ENCODE measurements at regions not wholly inside any gene's neighbourhood (a gene's known extent, or its start where the extent isn't known, plus 50 kb on each side); places are given as distances from the start of the nearest gene placed in this dataset.

- H3K4me1 ChIP-seq: no peaks in the 10 kb centered on the region
- H3K36me3 ChIP-seq: no peaks in the 10 kb centered on the region
- intact Hi-C loops (cut with DNase I; ENCODE audit: low total_unique reads): no loop called here
Observed at GRCh38 chr2:145041706-145042105, 521.8 kb upstream of the ZEB2 start.

GRCh38 chr2:145040433-145040832 lies 520.5 kb upstream of the ZEB2 start:
- no peak overlapping the region for H3K4me3 ChIP-seq
- no peak for DNase-seq
- intact Hi-C loops (cut with DNase I; ENCODE audit: low total_unique reads): no loop called here
- no peaks in the 10 kb centered on the region for H3K27me3 ChIP-seq
- H3K27ac ChIP-seq: no peak overlapping the region
- TF ChIP-seq POLR2A (IDR thresholded peaks at IDR 0.05) (no peak), CTCF (IDR thresholded peaks at IDR 0.05) (no peak)
- no peaks in the 10 kb centered on the region for H3K36me3 ChIP-seq
- no peaks in the 10 kb centered on the region for H3K9me3 ChIP-seq
- no peaks in the 10 kb centered on the region for H3K4me1 ChIP-seq

More at GRCh38 chr2:145041706-145042105, 521.8 kb upstream of the ZEB2 start:
- Histone ChIP-seq H3K4me3 (no peak overlapping the region), H3K27ac (no peak overlapping the region), H3K27me3 (no peaks in the 10 kb centered on the region), H3K9me3 (no peaks in the 10 kb centered on the region)
- TF ChIP-seq CTCF (IDR thresholded peaks at IDR 0.05): no peak
- TF ChIP-seq POLR2A (IDR thresholded peaks at IDR 0.05): no peak
- no peak for DNase-seq

DNA sequence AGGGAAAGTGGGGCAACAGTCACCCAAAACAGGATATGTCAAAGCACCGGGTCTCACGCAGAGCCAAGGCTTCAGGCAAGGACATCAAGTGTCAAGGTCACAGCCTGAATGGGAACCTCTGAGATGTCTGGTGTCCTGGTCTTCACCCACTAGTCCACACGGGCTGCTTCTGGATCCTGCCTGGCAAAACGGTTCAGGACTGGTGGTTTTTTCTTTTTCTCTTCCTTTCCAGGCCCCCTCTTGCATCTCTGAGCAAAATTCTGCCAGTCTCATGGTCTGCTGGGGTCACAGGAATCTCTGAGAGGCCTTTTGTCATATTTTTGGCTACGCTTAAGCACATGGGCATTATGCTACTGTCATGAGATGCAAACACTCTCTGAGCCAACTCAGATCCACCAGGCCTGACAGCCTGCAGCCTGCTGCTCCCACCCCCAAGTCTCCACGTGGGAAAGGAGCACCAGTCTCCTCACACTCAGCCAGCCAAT lies 518.2 kb upstream of the ZEB2 start:
- Histone ChIP-seq H3K27ac (peak overlapping the region; percentile 23 to 46), H3K27me3 (no peaks in the 10 kb centered on the region), H3K36me3 (no peaks in the 10 kb centered on the region), H3K4me3 (no peak overlapping the region), H3K9me3 (no peaks in the 10 kb centered on the region), H3K4me1 (no peaks in the 10 kb centered on the region)
- intact Hi-C loops (cut with DNase I; ENCODE audit: low total_unique reads): no loop called here
- TF ChIP-seq CTCF (IDR thresholded peaks at IDR 0.05) (no peak), POLR2A (IDR thresholded peaks at IDR 0.05) (no peak)
- no peak for DNase-seq

DNA sequence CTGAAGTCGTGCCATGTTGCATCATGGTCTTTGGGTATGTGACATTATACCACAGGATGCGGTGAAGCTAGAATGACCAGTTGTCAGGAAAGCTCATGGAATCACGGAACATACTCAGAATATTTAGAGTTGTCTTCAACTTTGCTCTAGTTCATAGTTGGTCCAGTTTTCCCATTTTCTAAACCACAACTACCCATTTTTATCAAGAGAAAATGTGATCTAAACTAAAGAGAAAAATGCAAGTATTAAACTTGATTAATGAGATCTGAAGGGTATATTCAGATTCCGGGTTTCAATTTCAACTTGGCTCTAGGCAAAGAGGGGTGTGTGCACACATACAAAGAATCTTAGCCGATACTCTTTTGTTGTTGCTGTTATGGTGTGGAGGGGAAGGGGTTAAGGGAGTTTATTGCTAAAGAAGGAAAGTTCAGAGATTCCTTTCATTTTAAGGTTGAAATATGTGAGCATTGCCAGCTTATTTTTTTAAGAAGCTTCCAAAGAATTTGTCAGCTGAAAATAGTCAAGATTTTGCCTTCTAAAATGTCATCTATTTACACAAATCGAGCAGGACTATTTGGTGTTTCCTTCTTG lies 516.6 kb upstream of the ZEB2 start:
- H3K27me3 ChIP-seq: no peaks in the 10 kb centered on the region
- no peak for DNase-seq
- TF ChIP-seq CTCF (IDR thresholded peaks at IDR 0.05): no peak
- TF ChIP-seq POLR2A (IDR thresholded peaks at IDR 0.05): no peak
- H3K4me3 ChIP-seq: no peak overlapping the region
- intact Hi-C loops (cut with DNase I; ENCODE audit: low total_unique reads): no loop called here
- peak overlapping the region in 1 of 2 donors; percentile 23 for H3K27ac ChIP-seq
- no peaks in the 10 kb centered on the region for H3K4me1 ChIP-seq
- H3K36me3 ChIP-seq: no peaks in the 10 kb centered on the region
- H3K9me3 ChIP-seq: no peaks in the 10 kb centered on the region

GRCh38 chr2:145034511-145034910 lies 514.6 kb upstream of the ZEB2 start:
- H3K9me3 ChIP-seq: no peaks in the 10 kb centered on the region
- intact Hi-C loops (cut with DNase I; ENCODE audit: low total_unique reads): no loop called here
- H3K27me3 ChIP-seq: no peaks in the 10 kb centered on the region
- no peak for DNase-seq
- H3K4me3 ChIP-seq: no peak overlapping the region
- H3K4me1 ChIP-seq: no peaks in the 10 kb centered on the region
- H3K36me3 ChIP-seq: no peaks in the 10 kb centered on the region
- H3K27ac ChIP-seq: no peak overlapping the region
- TF ChIP-seq CTCF (IDR thresholded peaks at IDR 0.05) (no peak), POLR2A (IDR thresholded peaks at IDR 0.05) (no peak)

All from uterus (tissue), 3 donors.